Activated CD8-positive, alpha-beta memory T cell treated with anti-CD3 and anti-CD28 coated beads, Interleukin-2, amount 50 U/mL, for 48 hours (primary cell): ENCODE measurements at regions not wholly inside any gene's neighbourhood (a gene's known extent, or its start where the extent isn't known, plus 50 kb on each side); places are given as distances from the start of the nearest gene placed in this dataset.
"Not testable (repeated sequence)": the region's sequence is repeated elsewhere in the genome, so short reads cannot be mapped to it uniquely, and the experiment has no call there.

Experiments
- DNase-seq: peaks from one replicate; pipeline ENCODE4 v3.0.0-alpha.2; 2020

GRCh38 chr10:33066558-33067236 is 108.7 kb upstream of the ITGB1 start:
- DNase-seq, result no peak

- DNase-seq, result no peak
Observed at GRCh38 chr10:33065111-33065510, 107.1 kb upstream of the ITGB1 start.

GRCh38 chr10:33064706-33065105 is 106.7 kb upstream of the ITGB1 start:
- no peak for DNase-seq

GRCh38 chr10:33057620-33058019 is 99.6 kb upstream of the ITGB1 start:
- no peak for DNase-seq

GRCh38 chr10:33056828-33057596 is 99.0 kb upstream of the ITGB1 start:
- DNase-seq, result no peak

- no peak for DNase-seq
Observed at GRCh38 chr10:33055625-33056024, 97.6 kb upstream of the ITGB1 start.

- DNase-seq, result no peak
Observed at GRCh38 chr10:33052915-33053810, 95.1 kb upstream of the ITGB1 start.

- DNase-seq, result no peak
Observed at GRCh38 chr10:33052263-33052875, 94.3 kb upstream of the ITGB1 start.

GRCh38 chr10:33049963-33050920 is 92.2 kb upstream of the ITGB1 start:
- DNase-seq, result not testable (repeated sequence)

GRCh38 chr10:33048223-33048622 is 90.2 kb upstream of the ITGB1 start:
- DNase-seq, result no peak

GRCh38 chr10:33047655-33048054 is 89.6 kb upstream of the ITGB1 start:
- no peak for DNase-seq

GRCh38 chr10:33046792-33047191 is 88.8 kb upstream of the ITGB1 start:
- DNase-seq, result no peak

- DNase-seq, result no peak
Observed at GRCh38 chr10:33045421-33045820, 87.4 kb upstream of the ITGB1 start.

- no peak for DNase-seq
Observed at GRCh38 chr10:33042565-33042964, 84.5 kb upstream of the ITGB1 start.

- DNase-seq, result no peak
Observed at GRCh38 chr10:33041783-33042437, 83.9 kb upstream of the ITGB1 start.

- DNase-seq, result no peak
Observed at GRCh38 chr10:33040436-33040835, 82.4 kb upstream of the ITGB1 start.

- no peak for DNase-seq
Observed at GRCh38 chr10:33039181-33039580, 81.2 kb upstream of the ITGB1 start.

- no peak for DNase-seq
Observed at GRCh38 chr10:33038672-33039071, 80.6 kb upstream of the ITGB1 start.

GRCh38 chr10:33037726-33038125 is 79.7 kb upstream of the ITGB1 start:
- no peak for DNase-seq

GRCh38 chr10:33036670-33037069 is 78.6 kb upstream of the ITGB1 start:
- DNase-seq, result no peak

GRCh38 chr10:33035411-33035810 is 77.4 kb upstream of the ITGB1 start:
- DNase-seq, result no peak
